GM12891 (cell line): ENCODE measurements at regions not wholly inside any gene's neighbourhood (a gene's known extent, or its start where the extent isn't known, plus 50 kb on each side); places are given as distances from the start of the nearest gene placed in this dataset.

Experiments
- PAX5 ChIP-seq: IDR thresholded peaks from 2 replicates; pipeline ENCODE4 v1.6.1; 2011; ENCODE audit warnings: low read length, moderate library complexity, mild to moderate bottlenecking; ENCODE audit not compliant: insufficient read depth, severe bottlenecking
- POLR2A ChIP-seq: IDR thresholded peaks from 2 replicates; pipeline ENCODE4 v1.6.1; 2011; ENCODE audit warnings: low read depth, low read length, control low read depth
- POLR2AphosphoS5 ChIP-seq: IDR thresholded peaks from 2 replicates; pipeline ENCODE4 v1.6.1; 2011; ENCODE audit warnings: low read depth, low read length, control low read depth
- POU2F2 ChIP-seq: IDR thresholded peaks from 2 replicates; pipeline ENCODE4 v1.6.1; 2011; ENCODE audit warnings: low read depth, mild to moderate bottlenecking, control low read depth, low read length, moderate library complexity
- SPI1 ChIP-seq: IDR thresholded peaks from 2 replicates; pipeline ENCODE4 v1.6.1; 2011; ENCODE audit warnings: low read depth, low read length, control low read depth
- TAF1 ChIP-seq: IDR thresholded peaks from 2 replicates; pipeline ENCODE4 v1.6.1; 2011; ENCODE audit warnings: low read depth, low read length, control low read depth

- TF ChIP-seq POLR2A (no peak), POLR2AphosphoS5 (no peak), TAF1 (no peak), SPI1 (no peak), PAX5 (no peak), POU2F2 (no peak)
These were observed 253.7 kb downstream of the NAP1L3 start for GRCh38 chrX:93419642-93420041.
